RWPE1 (cell line): ENCODE measurements at regions not wholly inside any gene's neighbourhood (a gene's known extent, or its start where the extent isn't known, plus 50 kb on each side); places are given as distances from the start of the nearest gene placed in this dataset.
"Not testable (repeated sequence)": the region's sequence is repeated elsewhere in the genome, so short reads cannot be mapped to it uniquely, and the experiment has no call there.

Source experiments
- CTCF ChIA-PET: fragments of 350-600 bp; sonication (Branson Sonifier 250); formaldehyde crosslinking; extraction: SDS; loops from one replicate; lab custom pipeline; 2021; lab: Yijun Ruan, JAX
- POLR2A ChIA-PET: fragments of 400-600 bp; formaldehyde crosslinking; extraction: SDS; loops from one replicate; lab custom pipeline; 2020; ENCODE audit warnings: antibody characterized with exemption; ENCODE audit not compliant: low non-redundant PET; lab: Yijun Ruan, JAX
- DNase-seq: peaks from one replicate; pipeline ENCODE4 v3.0.0; 2012; ENCODE audit warnings: low spot score
- H3K27ac ChIP-seq: fragments of 450-650 bp; 2 replicates; pipeline ENCODE4 v1.5.1; 2017
- TF ChIP-seq, protein P1 (sequence below): fragments of 450-650 bp; conservative IDR thresholded peaks from 2 replicates; pipeline ENCODE4 v1.5.1; 2017; ENCODE audit warnings: low read depth, mild to moderate bottlenecking

GRCh38 chr22:16730894-16731293 lies 94.3 kb downstream of the XKR3 start:
- H3K27ac ChIP-seq, DNase-seq, POLR2A ChIA-PET, CTCF ChIA-PET: not testable (repeated sequence)

GRCh38 chr22:16727491-16727890 lies 97.7 kb downstream of the XKR3 start:
- DNase-seq, POLR2A ChIA-PET, CTCF ChIA-PET, H3K27ac ChIP-seq: not testable (repeated sequence)

- POLR2A ChIA-PET, DNase-seq, H3K27ac ChIP-seq, CTCF ChIA-PET: not testable (repeated sequence)
These were observed 102.0 kb downstream of the XKR3 start for GRCh38 chr22:16723241-16723640.

- DNase-seq, CTCF ChIA-PET, POLR2A ChIA-PET, H3K27ac ChIP-seq: not testable (repeated sequence)
These were observed 102.6 kb downstream of the XKR3 start for GRCh38 chr22:16722564-16722963.

- ChIA-PET POLR2A (no interaction called here), CTCF (no interaction called here)
- no peak for DNase-seq
- TF ChIP-seq, protein P1, sequence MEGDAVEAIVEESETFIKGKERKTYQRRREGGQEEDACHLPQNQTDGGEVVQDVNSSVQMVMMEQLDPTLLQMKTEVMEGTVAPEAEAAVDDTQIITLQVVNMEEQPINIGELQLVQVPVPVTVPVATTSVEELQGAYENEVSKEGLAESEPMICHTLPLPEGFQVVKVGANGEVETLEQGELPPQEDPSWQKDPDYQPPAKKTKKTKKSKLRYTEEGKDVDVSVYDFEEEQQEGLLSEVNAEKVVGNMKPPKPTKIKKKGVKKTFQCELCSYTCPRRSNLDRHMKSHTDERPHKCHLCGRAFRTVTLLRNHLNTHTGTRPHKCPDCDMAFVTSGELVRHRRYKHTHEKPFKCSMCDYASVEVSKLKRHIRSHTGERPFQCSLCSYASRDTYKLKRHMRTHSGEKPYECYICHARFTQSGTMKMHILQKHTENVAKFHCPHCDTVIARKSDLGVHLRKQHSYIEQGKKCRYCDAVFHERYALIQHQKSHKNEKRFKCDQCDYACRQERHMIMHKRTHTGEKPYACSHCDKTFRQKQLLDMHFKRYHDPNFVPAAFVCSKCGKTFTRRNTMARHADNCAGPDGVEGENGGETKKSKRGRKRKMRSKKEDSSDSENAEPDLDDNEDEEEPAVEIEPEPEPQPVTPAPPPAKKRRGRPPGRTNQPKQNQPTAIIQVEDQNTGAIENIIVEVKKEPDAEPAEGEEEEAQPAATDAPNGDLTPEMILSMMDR, result no peak
- no peak overlapping the region for H3K27ac ChIP-seq
These were observed 103.2 kb downstream of the XKR3 start for GRCh38 chr22:16721961-16722360.

DNA sequence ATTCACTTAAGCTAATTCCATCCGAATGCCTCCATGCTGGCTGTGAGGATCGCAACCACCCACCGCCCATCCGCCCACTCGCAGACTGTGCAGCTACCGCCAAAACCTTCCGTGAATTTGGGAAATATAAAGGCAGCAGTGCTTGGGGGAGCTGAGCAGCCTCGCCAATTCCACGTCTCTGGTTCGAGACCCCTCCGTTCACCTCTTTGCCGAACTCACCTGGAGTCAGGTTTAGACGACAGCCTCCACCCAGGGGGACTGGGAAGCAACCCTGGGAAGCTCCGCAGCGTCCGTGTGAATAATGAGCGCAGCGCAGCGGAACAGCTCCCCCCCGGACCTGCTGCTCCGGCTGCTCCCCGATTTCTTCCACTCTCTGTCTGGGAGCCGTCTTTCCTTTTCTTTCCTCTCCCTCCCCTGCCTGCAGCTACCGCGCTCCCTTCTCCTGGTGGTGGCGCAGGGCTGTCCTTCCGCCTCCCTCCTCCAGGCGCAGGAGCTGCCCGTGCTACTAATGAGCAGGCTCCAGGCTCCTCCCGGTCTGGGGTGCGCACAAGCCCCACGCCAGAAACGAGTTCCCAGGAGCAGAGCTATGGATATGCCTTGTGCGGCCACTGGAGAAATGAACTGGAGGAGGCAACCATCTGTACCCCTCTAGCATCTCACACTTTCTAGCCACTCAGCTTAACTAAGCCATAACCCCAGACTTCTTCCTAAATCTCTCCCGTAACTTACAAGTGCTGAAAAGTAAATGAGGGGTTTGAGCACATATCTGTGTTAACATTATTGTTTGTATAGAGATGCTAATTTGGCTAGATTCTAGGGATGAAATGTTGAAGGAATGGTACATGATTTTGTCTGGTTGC lies 107.3 kb downstream of the XKR3 start:
- DNase-seq, result no peak
- ChIA-PET CTCF (interaction anchor here (0.6 kb wide), 1 partner anchor 10 kb away, joined by 3 read pairs; no protein-coding TSS in a partner anchor), POLR2A (no interaction called here)
- TF ChIP-seq, protein P1, result no peak
- H3K27ac ChIP-seq, result no peak overlapping the region

DNA sequence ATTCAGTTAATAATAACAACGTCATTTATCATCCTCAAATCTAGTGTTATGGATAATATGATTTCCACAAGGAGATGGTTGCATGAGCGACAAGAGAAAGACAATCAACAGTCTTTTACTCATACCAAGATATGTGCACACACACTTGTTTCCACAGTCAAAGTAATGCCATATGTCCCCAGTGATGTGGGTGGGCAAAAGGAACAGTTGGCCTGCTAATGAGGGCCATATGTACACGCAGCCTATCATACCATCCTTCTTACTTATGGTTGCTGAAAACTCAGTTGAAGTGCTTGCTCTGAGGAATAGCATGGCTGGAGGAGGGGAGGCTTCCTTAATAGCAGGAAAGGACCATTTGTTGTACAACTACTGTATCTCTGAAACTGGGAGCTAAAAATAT lies 110.6 kb downstream of the XKR3 start:
- CTCF ChIA-PET, H3K27ac ChIP-seq, POLR2A ChIA-PET, DNase-seq: not testable (repeated sequence)

- POLR2A ChIA-PET, CTCF ChIA-PET, H3K27ac ChIP-seq, DNase-seq: not testable (repeated sequence)
These were observed 109.8 kb upstream of the CCT8L2 start for GRCh38 chr22:16702318-16702870.

DNA sequence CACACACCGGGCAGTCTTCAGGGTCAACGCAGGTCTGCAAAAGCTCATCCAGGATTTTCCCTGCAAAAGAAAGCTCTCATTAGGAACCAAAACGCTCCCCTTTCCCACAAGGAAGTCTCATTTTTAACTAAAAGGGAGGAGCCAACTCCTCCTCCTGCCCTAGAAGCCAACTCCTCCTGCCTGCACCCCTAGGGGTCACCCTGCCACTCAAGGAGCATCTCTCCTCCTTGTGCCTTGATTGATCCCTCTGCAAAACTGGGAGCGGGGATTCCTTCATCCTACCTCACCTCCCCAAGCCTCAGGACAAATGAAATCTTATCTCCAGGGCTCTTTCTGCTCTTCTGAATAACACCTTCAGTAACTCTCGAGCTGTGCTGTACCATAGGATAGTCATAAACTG lies 107.8 kb upstream of the CCT8L2 start:
- DNase-seq, CTCF ChIA-PET, H3K27ac ChIP-seq, POLR2A ChIA-PET: not testable (repeated sequence)

DNA sequence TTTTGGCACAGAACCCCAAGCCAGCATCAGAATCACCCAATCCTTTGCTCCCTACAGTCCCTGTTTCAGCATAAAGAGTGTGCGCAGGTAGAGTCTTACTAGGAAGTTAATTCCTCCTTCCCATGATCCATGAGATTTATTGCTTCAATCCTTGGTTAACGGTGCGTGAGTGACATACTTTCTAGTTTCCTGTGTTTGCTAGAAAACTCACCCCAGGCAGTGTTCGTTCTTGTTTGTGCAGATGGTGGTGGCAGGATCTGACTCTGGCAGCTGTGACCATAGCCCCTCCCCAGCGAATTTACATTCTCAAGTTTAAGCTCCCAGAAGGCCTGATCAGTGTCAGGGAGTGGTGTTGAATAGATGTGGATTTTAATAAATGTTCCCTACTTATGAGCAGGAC lies 106.7 kb upstream of the CCT8L2 start:
- POLR2A ChIA-PET, result no interaction called here

GRCh38 chr22:16697492-16698044 lies 105.0 kb upstream of the CCT8L2 start:
- H3K27ac ChIP-seq, CTCF ChIA-PET, POLR2A ChIA-PET, DNase-seq: not testable (repeated sequence)

More for the DNA sequence above, 106.7 kb upstream of the CCT8L2 start:
- H3K27ac ChIP-seq, result no peak overlapping the region
- TF ChIP-seq, protein P1, result no peak
- CTCF ChIA-PET, result no interaction called here
- DNase-seq, result no peak

- DNase-seq, POLR2A ChIA-PET, CTCF ChIA-PET: not testable (repeated sequence)
These were observed 104.3 kb upstream of the CCT8L2 start for GRCh38 chr22:16696900-16697299.

More at GRCh38 chr22:16696900-16697299, 104.3 kb upstream of the CCT8L2 start:
- not testable (repeated sequence) for H3K27ac ChIP-seq
